BE2C (cell line): ENCODE measurements at regions not wholly inside any gene's neighbourhood (a gene's known extent, or its start where the extent isn't known, plus 50 kb on each side); places are given as distances from the start of the nearest gene placed in this dataset.

Source experiments
- DNase-seq: peaks from one replicate; pipeline ENCODE4 v3.0.0-alpha.2; 2020
- H3K27me3 ChIP-seq: fragments of 250-450 bp; sonication (Bioruptor Pico); 2 replicates; pipeline ENCODE4 v1.5.1; 2020; ENCODE audit warnings: mild to moderate bottlenecking
- H3K36me3 ChIP-seq: fragments of 250-450 bp; sonication (Bioruptor Pico); 2 replicates; pipeline ENCODE4 v1.5.1; 2020; ENCODE audit warnings: mild to moderate bottlenecking
- H3K4me1 ChIP-seq: fragments of 250-450 bp; sonication (Bioruptor Pico); 2 replicates; pipeline ENCODE4 v1.5.1; 2020
- H3K4me3 ChIP-seq: 2 replicates; pipeline ENCODE4 v1.5.1; 2011; ENCODE audit warnings: low read depth, low read length
- H3K9me3 ChIP-seq: fragments of 250-450 bp; sonication (Bioruptor Pico); 2 replicates; pipeline ENCODE4 v1.5.1; 2020
- TF ChIP-seq, protein P1 (sequence below): IDR thresholded peaks from 2 replicates; pipeline ENCODE4 v1.5.1; 2012; ENCODE audit warnings: mild to moderate bottlenecking, low read depth, low read length

DNA sequence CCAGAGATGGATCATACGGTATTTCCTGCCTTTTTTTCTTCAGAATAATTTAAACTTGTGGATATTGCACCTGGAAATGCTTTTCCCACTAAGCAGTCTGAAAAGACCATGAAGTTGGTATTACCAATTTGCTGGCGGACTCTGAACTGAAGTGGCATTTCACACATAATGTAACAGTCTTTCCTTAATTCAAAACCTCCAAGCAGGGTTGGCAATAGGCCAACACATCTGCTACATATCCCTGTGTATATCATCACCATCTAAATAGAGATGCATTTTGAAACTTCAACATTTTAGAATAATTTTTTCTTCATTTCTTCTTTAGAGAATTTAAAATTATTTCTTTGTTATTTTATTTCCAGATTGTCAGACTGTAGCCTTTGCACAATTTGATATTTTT is 100.5 kb downstream of the TSPAN8 start:
- H3K36me3 ChIP-seq: no peaks in the 10 kb centered on the region
- H3K9me3 ChIP-seq: no peaks in the 10 kb centered on the region
- no peaks in the 10 kb centered on the region for H3K27me3 ChIP-seq
- no peak overlapping the region for H3K4me3 ChIP-seq
- TF ChIP-seq, protein P1, sequence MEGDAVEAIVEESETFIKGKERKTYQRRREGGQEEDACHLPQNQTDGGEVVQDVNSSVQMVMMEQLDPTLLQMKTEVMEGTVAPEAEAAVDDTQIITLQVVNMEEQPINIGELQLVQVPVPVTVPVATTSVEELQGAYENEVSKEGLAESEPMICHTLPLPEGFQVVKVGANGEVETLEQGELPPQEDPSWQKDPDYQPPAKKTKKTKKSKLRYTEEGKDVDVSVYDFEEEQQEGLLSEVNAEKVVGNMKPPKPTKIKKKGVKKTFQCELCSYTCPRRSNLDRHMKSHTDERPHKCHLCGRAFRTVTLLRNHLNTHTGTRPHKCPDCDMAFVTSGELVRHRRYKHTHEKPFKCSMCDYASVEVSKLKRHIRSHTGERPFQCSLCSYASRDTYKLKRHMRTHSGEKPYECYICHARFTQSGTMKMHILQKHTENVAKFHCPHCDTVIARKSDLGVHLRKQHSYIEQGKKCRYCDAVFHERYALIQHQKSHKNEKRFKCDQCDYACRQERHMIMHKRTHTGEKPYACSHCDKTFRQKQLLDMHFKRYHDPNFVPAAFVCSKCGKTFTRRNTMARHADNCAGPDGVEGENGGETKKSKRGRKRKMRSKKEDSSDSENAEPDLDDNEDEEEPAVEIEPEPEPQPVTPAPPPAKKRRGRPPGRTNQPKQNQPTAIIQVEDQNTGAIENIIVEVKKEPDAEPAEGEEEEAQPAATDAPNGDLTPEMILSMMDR: no peak
- peaks cover 14% of the 10 kb centered on the region for H3K4me1 ChIP-seq
- peak; percentile 61 for DNase-seq

DNA sequence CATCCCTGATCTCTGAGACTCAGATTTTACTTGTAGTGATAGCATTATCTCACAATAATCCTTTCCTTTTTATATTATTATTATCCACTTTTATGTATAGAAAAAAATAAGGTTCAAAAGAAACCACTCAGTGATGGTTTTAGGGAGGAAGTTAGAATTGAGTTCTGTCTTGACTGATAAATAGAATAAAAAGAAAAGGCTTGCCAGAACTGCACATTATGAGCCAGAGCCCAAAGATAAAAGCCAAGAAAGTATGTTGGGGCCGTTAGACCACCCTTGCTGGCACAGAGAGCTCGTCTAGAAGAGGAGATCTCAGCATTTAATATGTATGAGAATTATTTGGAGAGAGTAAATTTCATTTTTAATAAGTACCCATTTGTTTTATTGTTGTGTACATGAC is 103.2 kb downstream of the TSPAN8 start:
- H3K4me1 ChIP-seq: peaks cover 14% of the 10 kb centered on the region
- DNase-seq: no peak
- TF ChIP-seq, protein P1: no peak

DNA sequence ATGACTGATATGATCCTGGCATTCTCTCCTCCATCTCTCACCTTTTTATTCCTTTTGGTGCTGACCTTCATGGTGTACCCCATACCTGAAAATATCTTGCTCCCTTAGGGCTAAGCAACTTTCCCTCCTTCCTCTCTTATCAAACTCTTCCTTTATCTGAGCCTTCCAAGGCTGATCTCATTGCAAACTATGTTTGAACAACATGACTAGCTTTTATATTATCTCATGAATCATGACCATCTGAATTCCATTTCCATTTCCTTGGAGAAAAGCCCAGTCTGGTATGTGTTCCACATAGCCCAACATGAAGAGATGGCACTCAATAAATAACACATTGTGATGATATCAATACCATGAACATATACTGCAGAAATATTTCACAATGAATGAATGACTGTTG is 111.6 kb downstream of the TSPAN8 start:
- Histone ChIP-seq H3K4me3 (no peak overlapping the region), H3K4me1 (no peaks in the 10 kb centered on the region), H3K27me3 (no peaks in the 10 kb centered on the region), H3K9me3 (no peaks in the 10 kb centered on the region), H3K36me3 (no peaks in the 10 kb centered on the region)
- no peak for DNase-seq
- TF ChIP-seq, protein P1: no peak

More for the DNA sequence above, 103.2 kb downstream of the TSPAN8 start:
- H3K9me3 ChIP-seq: no peaks in the 10 kb centered on the region
- H3K27me3 ChIP-seq: no peaks in the 10 kb centered on the region
- no peaks in the 10 kb centered on the region for H3K36me3 ChIP-seq
- H3K4me3 ChIP-seq: no peak overlapping the region

DNA sequence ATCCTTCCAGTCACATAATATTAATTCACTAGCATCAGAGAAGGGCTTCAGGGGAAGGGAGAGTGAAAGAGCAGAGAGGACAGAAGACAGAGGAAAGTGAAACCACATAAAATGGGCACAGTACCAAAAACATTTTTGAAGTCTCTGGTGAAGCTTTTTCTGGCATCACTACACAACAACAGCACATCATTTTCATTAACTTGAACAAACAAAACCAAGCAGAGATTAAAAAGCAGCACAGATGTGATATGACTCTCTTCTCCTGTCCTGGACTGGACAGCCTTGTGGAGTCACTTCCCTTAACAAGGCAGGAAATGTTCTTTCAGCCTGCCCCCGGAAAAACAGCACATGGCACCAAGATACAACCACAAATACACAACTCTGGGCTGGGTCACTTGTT is 112.0 kb downstream of the TSPAN8 start:
- TF ChIP-seq, protein P1: no peak
- no peaks in the 10 kb centered on the region for H3K4me1 ChIP-seq
- H3K4me3 ChIP-seq: no peak overlapping the region
- no peaks in the 10 kb centered on the region for H3K36me3 ChIP-seq
- no peak for DNase-seq
- H3K9me3 ChIP-seq: no peaks in the 10 kb centered on the region
- H3K27me3 ChIP-seq: no peaks in the 10 kb centered on the region

DNA sequence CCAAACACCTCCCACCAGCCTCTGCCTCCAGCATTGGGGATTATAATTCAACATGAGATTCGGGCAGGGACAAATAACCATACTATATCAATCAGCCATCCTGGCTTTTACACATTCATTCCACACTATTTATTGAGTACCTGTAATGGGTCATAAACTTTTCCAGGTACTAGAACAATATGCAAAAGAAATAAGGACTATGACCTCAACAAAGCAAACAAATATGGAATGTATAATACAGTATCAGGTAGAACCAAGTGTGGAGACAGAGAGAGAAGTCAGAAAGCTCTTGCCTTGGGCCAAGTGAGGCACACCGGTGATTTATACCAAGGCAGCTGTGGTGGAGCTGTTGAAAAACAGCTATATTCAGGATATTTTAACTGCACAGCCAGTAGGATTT is 116.3 kb downstream of the TSPAN8 start:
- DNase-seq: no peak
- Histone ChIP-seq H3K4me1 (no peaks in the 10 kb centered on the region; the same call in 1 of the 2 replicates), H3K27me3 (no peaks in the 10 kb centered on the region), H3K4me3 (no peak overlapping the region), H3K9me3 (no peaks in the 10 kb centered on the region), H3K36me3 (no peaks in the 10 kb centered on the region)
- TF ChIP-seq, protein P1: no peak

DNA sequence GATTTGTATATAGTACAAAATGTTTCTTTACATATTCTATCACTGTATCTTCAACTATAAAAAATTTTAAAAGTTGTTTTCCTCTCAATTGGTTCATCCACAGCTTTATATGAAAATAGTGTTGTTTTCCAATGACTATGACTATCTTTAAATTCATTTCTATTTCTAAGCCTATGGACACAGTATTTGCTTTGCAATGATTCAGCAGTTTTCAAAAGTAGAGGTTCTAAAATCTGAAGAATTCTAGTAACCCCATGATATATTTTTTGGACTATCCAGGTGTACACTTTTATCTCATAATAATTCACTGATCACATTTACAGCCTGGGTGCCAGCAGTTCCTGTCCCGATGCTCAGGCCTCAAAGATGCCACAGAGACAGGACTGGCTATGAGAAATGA is 118.4 kb upstream of the PTPRR start:
- Histone ChIP-seq H3K4me3 (no peak overlapping the region), H3K27me3 (no peaks in the 10 kb centered on the region), H3K36me3 (no peaks in the 10 kb centered on the region), H3K4me1 (no peaks in the 10 kb centered on the region; the same call in 1 of the 2 replicates), H3K9me3 (no peaks in the 10 kb centered on the region)
- no peak for DNase-seq
- TF ChIP-seq, protein P1: no peak
